SK-N-MC (cell line): ENCODE measurements at regions not wholly inside any gene's neighbourhood (a gene's known extent, or its start where the extent isn't known, plus 50 kb on each side); places are given as distances from the start of the nearest gene placed in this dataset.

Experiments used
- EZH2 ChIP-seq: fragments of 200-600 bp; sonication (generic); IDR thresholded peaks from one replicate; pipeline ENCODE4 v1.6.1; 2017; ENCODE audit warnings: antibody characterized with exemption
- POLR2AphosphoS5 ChIP-seq: IDR thresholded peaks from 2 replicates; pipeline ENCODE4 v1.6.1; 2012; ENCODE audit warnings: mild to moderate bottlenecking, low read depth, low read length, borderline replicate concordance

GRCh38 chr4:66814277-66814676 lies 731.0 kb downstream of the CENPC start:
- TF ChIP-seq POLR2AphosphoS5 = no peak
- no peak for TF ChIP-seq EZH2
